ENCODE measurements at regions not wholly inside any gene's neighbourhood (a gene's known extent, or its start where the extent isn't known, plus 50 kb on each side); places are given as distances from the start of the nearest gene placed in this dataset.

DNA sequence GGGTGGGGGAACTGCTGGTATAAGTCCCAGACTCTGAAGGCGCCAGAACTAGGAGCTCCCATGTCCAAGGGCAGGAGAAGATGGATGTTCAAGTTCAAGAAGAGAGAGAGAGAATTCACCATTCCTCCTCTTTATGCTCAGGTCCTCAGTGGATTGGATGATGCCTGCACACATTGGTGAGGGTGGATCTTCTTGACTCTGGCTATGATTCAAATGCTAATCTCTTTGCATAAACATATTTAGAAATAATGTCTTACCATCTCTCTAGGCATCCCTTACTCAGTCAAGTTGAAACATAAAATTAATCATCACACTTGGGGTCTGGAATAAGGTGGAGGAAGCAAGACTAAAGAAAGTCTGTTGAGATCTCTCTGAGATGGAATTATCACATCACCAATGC, 210.6 kb upstream of the CHST9 start:
- CTCF ChIA-PET = no interaction called here
- WGBS, 2 experiments (ENCODE audit: extremely low coverage in 2 of 2, insufficient read length in 1 of 2) = no CpG with 5 or more reads among the region's 1 CpG
- in situ Hi-C loops (cut with MboI; ENCODE audit: low sequenced_read_pairs) = no loop called here

More for the DNA sequence above, 210.6 kb upstream of the CHST9 start:
- H2BK5ac ChIP-seq (ENCODE audit: low read depth, low read length, poor library complexity, severe bottlenecking) = no peak overlapping the region
- H2AK9ac ChIP-seq (replicated peaks; ENCODE audit: low read depth, low read length, poor library complexity) = no peak overlapping the region
- H4K20me1 ChIP-seq (ENCODE audit: insufficient read depth, low read length) = no peaks in the 10 kb centered on the region
- H2AFZ ChIP-seq (replicated peaks; ENCODE audit: low read length, poor library complexity) = no peak overlapping the region
- no peak overlapping the region for H3K4me2 ChIP-seq (ENCODE audit: low read depth, low read length)
- no peak overlapping the region for H2BK20ac ChIP-seq (ENCODE audit: low read depth, low read length)
- H2AK5ac ChIP-seq (ENCODE audit: low read depth, low read length) = no peak overlapping the region
- ATAC-seq (ENCODE audit: low read depth) = no peak
- no peaks in the 10 kb centered on the region for H3K79me1 ChIP-seq (ENCODE audit: low read depth in 1 of 2, low read length in 2 of 2)
- no peak overlapping the region for H3K4ac ChIP-seq (ENCODE audit: low read depth, low read length)
- no peaks in the 10 kb centered on the region for H3K27me3 ChIP-seq (ENCODE audit: control insufficient read depth, insufficient read depth, low read length)
- no peak overlapping the region for H4K5ac ChIP-seq (ENCODE audit: low read depth, low read length)
- dilution Hi-C loops (cut with HindIII; ENCODE audit: low sequenced_read_pairs, unreplicated experiment) = no loop called here
- H4K8ac ChIP-seq (ENCODE audit: low read depth in 2 of 2, low read length in 2 of 2) = no peak overlapping the region
- no peak overlapping the region for H3K18ac ChIP-seq (ENCODE audit: low read depth, low read length)
- no peak overlapping the region for H3K56ac ChIP-seq (ENCODE audit: extremely low read depth, insufficient read depth, low read length)
- no peaks in the 10 kb centered on the region for H3K4me1 ChIP-seq (ENCODE audit: control insufficient read depth, insufficient read depth, low read length)
- no peak overlapping the region for H3K23ac ChIP-seq (ENCODE audit: low read depth, low read length)
- intact Hi-C loops (cut with micrococcal nuclease) = no loop called here
- H2BK15ac ChIP-seq (ENCODE audit: low read depth, low read length) = no peak overlapping the region
- no peaks in the 10 kb centered on the region for H3K36me3 ChIP-seq (ENCODE audit: control insufficient read depth, insufficient read depth, low read length)
- DNase-seq = no peak
- H3K9me1 ChIP-seq (ENCODE audit: insufficient read depth, low read length) = no peaks in the 10 kb centered on the region
- H3K9ac ChIP-seq (ENCODE audit: low read depth, low read length) = no peak overlapping the region
- no peak overlapping the region for H3K27ac ChIP-seq (ENCODE audit: insufficient read depth, low read length)
- POLR2A ChIA-PET (ENCODE audit: unreplicated experiment) = no interaction called here
- H4K91ac ChIP-seq (ENCODE audit: insufficient read depth, low read depth, low read length) = no peak overlapping the region
- H3K9me3 ChIP-seq (ENCODE audit: control insufficient read depth, insufficient read depth, low read length) = peaks cover 6% of the 10 kb centered on the region
- H2BK120ac ChIP-seq (ENCODE audit: low read depth, low read length) = no peak overlapping the region
- BruUV-seq (replicated peaks) = no TSS peak
- no peak overlapping the region for H3K4me3 ChIP-seq (ENCODE audit: insufficient read depth, low read depth, low read length)
- TF ChIP-seq, protein P1, sequence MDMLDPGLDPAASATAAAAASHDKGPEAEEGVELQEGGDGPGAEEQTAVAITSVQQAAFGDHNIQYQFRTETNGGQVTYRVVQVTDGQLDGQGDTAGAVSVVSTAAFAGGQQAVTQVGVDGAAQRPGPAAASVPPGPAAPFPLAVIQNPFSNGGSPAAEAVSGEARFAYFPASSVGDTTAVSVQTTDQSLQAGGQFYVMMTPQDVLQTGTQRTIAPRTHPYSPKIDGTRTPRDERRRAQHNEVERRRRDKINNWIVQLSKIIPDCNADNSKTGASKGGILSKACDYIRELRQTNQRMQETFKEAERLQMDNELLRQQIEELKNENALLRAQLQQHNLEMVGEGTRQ (IDR thresholded peaks at IDR 0.05; ENCODE audit: low read depth, low read length) = no peak
- TF ChIP-seq RFX5 (IDR thresholded peaks at IDR 0.05; ENCODE audit: low read depth, low read length) (no peak), CHD1 (IDR thresholded peaks at IDR 0.05; ENCODE audit: low read depth, low read length) (no peak), POLR2A (IDR thresholded peaks at IDR 0.05; ENCODE audit: low read depth, low read length) (no peak), SMC3 (IDR thresholded peaks at IDR 0.05; ENCODE audit: low read depth, low read length) (no peak), MXI1 (IDR thresholded peaks at IDR 0.05; ENCODE audit: borderline replicate concordance, low read depth, low read length) (no peak), MAFK (IDR thresholded peaks at IDR 0.05; ENCODE audit: low read depth, low read length) (no peak), RCOR1 (IDR thresholded peaks at IDR 0.05; ENCODE audit: insufficient replicate concordance, low read length) (no peak), NFE2L2 (IDR thresholded peaks at IDR 0.05; ENCODE audit: low read depth, low read length) (no peak), CEBPB (IDR thresholded peaks at IDR 0.05; ENCODE audit: low read depth, low read length) (no peak)
- TF ChIP-seq, protein P2, sequence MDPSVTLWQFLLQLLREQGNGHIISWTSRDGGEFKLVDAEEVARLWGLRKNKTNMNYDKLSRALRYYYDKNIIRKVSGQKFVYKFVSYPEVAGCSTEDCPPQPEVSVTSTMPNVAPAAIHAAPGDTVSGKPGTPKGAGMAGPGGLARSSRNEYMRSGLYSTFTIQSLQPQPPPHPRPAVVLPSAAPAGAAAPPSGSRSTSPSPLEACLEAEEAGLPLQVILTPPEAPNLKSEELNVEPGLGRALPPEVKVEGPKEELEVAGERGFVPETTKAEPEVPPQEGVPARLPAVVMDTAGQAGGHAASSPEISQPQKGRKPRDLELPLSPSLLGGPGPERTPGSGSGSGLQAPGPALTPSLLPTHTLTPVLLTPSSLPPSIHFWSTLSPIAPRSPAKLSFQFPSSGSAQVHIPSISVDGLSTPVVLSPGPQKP (IDR thresholded peaks at IDR 0.05; ENCODE audit: borderline replicate concordance, low read depth, low read length) = no peak
- TF ChIP-seq, protein P3, sequence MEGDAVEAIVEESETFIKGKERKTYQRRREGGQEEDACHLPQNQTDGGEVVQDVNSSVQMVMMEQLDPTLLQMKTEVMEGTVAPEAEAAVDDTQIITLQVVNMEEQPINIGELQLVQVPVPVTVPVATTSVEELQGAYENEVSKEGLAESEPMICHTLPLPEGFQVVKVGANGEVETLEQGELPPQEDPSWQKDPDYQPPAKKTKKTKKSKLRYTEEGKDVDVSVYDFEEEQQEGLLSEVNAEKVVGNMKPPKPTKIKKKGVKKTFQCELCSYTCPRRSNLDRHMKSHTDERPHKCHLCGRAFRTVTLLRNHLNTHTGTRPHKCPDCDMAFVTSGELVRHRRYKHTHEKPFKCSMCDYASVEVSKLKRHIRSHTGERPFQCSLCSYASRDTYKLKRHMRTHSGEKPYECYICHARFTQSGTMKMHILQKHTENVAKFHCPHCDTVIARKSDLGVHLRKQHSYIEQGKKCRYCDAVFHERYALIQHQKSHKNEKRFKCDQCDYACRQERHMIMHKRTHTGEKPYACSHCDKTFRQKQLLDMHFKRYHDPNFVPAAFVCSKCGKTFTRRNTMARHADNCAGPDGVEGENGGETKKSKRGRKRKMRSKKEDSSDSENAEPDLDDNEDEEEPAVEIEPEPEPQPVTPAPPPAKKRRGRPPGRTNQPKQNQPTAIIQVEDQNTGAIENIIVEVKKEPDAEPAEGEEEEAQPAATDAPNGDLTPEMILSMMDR (conservative IDR thresholded peaks at IDR 0.05; ENCODE audit: low read depth, low read length) = no peak
- H3K14ac ChIP-seq (replicated peaks; ENCODE audit: low read depth, low read length) = no peak overlapping the region
